ENCODE measurements at regions not wholly inside any gene's neighbourhood (a gene's known extent, or its start where the extent isn't known, plus 50 kb on each side); places are given as distances from the start of the nearest gene placed in this dataset.

DNA sequence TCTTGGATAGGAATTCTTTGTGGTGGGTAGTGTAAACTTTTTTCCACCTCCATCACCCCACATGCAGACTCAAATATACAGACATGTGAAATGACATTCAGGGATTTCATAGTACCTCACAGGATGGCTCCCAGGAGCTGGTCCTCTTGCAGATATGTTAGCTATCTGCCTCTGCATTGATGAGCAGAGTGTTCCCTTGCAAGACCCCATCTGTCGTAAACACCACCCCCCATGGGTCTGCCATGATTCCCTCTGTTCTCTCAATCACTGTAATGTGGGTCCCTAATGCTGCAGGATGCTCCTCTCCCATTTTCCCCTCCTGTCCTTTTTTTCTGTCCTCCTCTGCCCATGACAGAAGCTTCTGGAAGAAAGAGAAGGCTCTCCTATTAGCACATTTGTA is 391.2 kb upstream of the PODXL start:
- H3K9me3 ChIP-seq = no peaks in the 10 kb centered on the region
- no peak overlapping the region for H3K27ac ChIP-seq
- H3K4me1 ChIP-seq = no peaks in the 10 kb centered on the region
- no peaks in the 10 kb centered on the region for H3K36me3 ChIP-seq
- peaks cover 0 to 7% of the 10 kb centered on the region in 2 donors for H3K27me3 ChIP-seq
- no peak for DNase-seq
- H3K4me3 ChIP-seq = no peak overlapping the region
- TF ChIP-seq, protein P1, sequence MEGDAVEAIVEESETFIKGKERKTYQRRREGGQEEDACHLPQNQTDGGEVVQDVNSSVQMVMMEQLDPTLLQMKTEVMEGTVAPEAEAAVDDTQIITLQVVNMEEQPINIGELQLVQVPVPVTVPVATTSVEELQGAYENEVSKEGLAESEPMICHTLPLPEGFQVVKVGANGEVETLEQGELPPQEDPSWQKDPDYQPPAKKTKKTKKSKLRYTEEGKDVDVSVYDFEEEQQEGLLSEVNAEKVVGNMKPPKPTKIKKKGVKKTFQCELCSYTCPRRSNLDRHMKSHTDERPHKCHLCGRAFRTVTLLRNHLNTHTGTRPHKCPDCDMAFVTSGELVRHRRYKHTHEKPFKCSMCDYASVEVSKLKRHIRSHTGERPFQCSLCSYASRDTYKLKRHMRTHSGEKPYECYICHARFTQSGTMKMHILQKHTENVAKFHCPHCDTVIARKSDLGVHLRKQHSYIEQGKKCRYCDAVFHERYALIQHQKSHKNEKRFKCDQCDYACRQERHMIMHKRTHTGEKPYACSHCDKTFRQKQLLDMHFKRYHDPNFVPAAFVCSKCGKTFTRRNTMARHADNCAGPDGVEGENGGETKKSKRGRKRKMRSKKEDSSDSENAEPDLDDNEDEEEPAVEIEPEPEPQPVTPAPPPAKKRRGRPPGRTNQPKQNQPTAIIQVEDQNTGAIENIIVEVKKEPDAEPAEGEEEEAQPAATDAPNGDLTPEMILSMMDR (IDR thresholded peaks at IDR 0.05) = no peak
- no peak for TF ChIP-seq POLR2A (IDR thresholded peaks at IDR 0.05)
- intact Hi-C loops (cut with DNase I; ENCODE audit: low total_unique reads) = no loop called here

DNA sequence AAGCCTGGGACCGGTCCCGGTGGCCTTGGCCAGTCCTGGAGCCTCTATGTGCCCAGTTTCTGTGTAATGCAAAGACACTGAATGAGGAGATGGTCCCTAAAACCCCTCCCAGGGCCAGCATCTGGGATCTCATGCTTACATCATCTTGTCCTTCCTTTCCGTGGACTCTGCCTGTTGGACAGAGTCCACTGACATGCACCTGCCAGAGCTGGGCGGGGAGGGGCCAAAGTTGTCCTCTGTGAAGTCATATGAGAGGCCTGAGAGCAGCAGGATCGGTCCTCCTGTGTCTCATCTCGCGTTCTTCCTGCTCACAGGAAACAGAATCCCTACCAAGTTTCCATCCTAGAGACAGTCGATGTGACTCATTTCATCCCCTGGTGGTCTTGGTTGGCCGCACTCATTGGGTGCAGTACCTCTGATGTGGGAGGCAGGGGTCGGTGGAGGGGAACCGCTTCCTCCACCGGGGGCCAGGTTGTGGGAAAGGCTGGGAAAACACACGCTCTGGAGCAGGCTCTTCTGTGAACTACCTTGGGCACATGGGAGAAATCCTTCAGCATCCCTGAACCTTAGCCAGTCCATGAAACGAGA is 389.6 kb upstream of the PODXL start:
- TF ChIP-seq, protein P1 (IDR thresholded peaks at IDR 0.05) = no peak
- no peak for TF ChIP-seq POLR2A (IDR thresholded peaks at IDR 0.05)
- H3K4me1 ChIP-seq = no peaks in the 10 kb centered on the region
- no peaks in the 10 kb centered on the region for H3K36me3 ChIP-seq
- intact Hi-C loops (cut with DNase I; ENCODE audit: low total_unique reads) = no loop called here
- no peak overlapping the region for H3K27ac ChIP-seq
- no peak for DNase-seq
- no peak overlapping the region for H3K4me3 ChIP-seq
- H3K9me3 ChIP-seq = no peaks in the 10 kb centered on the region
- peaks cover 0 to 7% of the 10 kb centered on the region in 2 donors for H3K27me3 ChIP-seq

DNA sequence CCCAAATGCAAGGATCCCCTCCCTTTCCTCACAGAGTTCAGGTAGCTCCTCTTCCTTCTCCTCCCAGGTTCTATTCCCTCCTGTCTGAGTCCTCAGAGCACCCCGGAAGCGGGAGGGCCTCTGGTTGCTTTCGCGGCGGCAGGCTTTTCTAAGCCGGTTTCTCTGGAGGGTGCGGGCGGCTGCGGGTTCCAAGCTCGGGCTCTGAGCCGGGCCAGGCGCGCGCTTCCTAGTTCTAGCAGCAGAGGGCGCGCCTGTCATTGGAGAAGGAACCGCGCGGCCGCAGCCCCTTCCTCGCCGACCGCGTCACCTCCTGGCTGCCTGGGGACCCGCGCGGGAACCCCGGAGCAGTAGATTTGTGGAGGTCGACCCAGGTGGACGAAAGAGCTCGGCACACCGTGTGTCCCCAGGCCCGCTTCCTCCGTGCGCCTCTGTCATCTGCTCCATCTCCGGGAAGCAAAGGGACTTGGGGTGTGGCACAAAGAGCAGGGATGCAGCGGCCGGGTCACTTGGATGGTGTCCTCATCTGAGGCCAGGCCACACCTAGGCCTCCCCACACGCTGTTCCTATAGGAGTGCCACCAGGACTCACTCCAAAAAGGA is 389.0 kb upstream of the PODXL start:
- H3K9me3 ChIP-seq = no peaks in the 10 kb centered on the region
- no peak overlapping the region for H3K27ac ChIP-seq
- intact Hi-C loops (cut with DNase I; ENCODE audit: low total_unique reads) = no loop called here
- H3K27me3 ChIP-seq = peaks cover 0 to 7% of the 10 kb centered on the region in 2 donors
- H3K4me1 ChIP-seq = no peaks in the 10 kb centered on the region
- no peak overlapping the region for H3K4me3 ChIP-seq
- no peaks in the 10 kb centered on the region for H3K36me3 ChIP-seq
- DNase-seq = peak in 1 of 2 donors; percentile 23
- TF ChIP-seq POLR2A (IDR thresholded peaks at IDR 0.05) = no peak
- TF ChIP-seq, protein P1 (IDR thresholded peaks at IDR 0.05) = peak; percentile 68 to 80 (median 76)

DNA sequence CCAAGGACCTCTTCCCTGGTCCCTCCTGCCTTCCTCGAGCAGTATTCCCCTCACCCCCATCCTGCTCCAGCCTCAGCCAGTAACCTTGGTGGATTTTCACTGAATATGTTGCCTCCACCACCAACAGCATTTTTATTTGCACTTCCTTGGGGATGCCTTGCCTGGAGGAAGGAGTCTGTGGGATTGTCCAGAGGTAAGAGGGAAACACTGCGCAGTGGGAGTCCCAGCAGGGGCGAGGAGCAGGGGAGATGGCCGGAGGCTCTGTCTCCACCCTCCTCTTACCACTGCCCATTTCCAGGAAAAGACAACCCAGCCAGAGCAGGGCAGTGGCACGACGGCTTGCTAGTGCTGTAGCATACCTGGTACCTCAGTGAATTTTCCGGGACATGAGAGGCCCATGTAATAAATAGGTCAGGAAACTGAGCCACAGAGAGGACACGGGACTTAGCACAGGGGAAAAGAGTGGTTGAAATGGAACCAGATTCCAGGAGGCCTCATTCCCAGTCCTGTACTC is 388.2 kb upstream of the PODXL start:
- Histone ChIP-seq H3K4me3 (no peak overlapping the region), H3K9me3 (no peaks in the 10 kb centered on the region), H3K27me3 (peaks cover 0 to 7% of the 10 kb centered on the region in 2 donors), H3K36me3 (no peaks in the 10 kb centered on the region), H3K4me1 (no peaks in the 10 kb centered on the region), H3K27ac (no peak overlapping the region)
- intact Hi-C loops (cut with DNase I; ENCODE audit: low total_unique reads) = no loop called here
- TF ChIP-seq, protein P1 (IDR thresholded peaks at IDR 0.05) = no peak
- TF ChIP-seq POLR2A (IDR thresholded peaks at IDR 0.05) = no peak
- no peak for DNase-seq

DNA sequence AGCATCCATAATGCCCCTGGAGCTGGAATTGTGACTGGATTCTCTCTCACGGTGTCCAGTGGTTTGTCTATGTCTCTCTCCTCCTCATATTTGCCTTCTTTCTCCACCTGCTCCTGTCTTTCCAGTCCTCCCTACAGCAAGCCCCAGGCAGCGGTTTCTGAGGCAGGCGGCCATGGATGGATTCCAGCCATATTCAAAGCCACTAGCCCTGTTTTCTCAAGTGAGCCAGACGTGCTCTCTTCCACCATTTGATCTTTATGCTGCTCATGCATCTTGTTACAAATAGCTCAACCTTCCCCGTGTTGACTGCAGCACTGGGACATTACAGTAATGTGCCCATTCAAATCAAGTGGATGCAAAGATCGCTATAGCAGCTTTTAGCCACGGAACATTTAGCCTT is 387.2 kb upstream of the PODXL start:
- TF ChIP-seq POLR2A (IDR thresholded peaks at IDR 0.05) = no peak
- TF ChIP-seq, protein P1 (IDR thresholded peaks at IDR 0.05) = no peak
- intact Hi-C loops (cut with DNase I; ENCODE audit: low total_unique reads) = no loop called here
- DNase-seq = no peak

More for the DNA sequence above, 387.2 kb upstream of the PODXL start:
- no peaks in the 10 kb centered on the region for H3K4me1 ChIP-seq
- no peak overlapping the region for H3K4me3 ChIP-seq
- no peaks in the 10 kb centered on the region for H3K9me3 ChIP-seq
- H3K27me3 ChIP-seq = peaks cover 0 to 7% of the 10 kb centered on the region in 2 donors
- H3K36me3 ChIP-seq = no peaks in the 10 kb centered on the region
- H3K27ac ChIP-seq = no peak overlapping the region
